ENCODE measurements at regions not wholly inside any gene's neighbourhood (a gene's known extent, or its start where the extent isn't known, plus 50 kb on each side); places are given as distances from the start of the nearest gene placed in this dataset.

GRCh38 chr12:124617615-124618014, 50.2 kb upstream of the NCOR2 start:
- TF ChIP-seq CTCF (IDR thresholded peaks at IDR 0.05; ENCODE audit: low read length) (no peak), EZH2 (IDR thresholded peaks at IDR 0.05; ENCODE audit: borderline replicate concordance, low read length) (no peak)

Data from OCI-LY1 (cell line).